ENCODE measurements at regions not wholly inside any gene's neighbourhood (a gene's known extent, or its start where the extent isn't known, plus 50 kb on each side); places are given as distances from the start of the nearest gene placed in this dataset.

DNA sequence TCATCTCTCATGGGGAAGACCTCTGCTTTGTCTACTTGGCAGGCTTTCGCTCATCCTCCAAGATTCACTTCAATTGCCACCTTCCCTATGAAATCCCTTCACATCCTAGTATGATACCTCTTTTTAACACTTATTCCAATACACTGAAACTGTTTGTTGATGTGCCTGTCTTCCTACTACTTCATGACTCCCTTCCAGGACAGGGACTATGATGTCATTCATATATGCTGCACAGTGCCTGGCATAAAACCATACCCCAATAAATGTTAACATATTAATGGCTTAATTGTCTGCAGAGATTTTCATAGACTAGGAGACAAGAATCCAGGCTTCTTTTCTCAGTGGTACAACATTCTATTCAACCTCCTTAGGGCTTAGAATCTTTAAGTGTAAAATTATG, 215.5 kb downstream of the ZNF608 start:
- no peak for TF ChIP-seq EZH2 (IDR thresholded peaks at IDR 0.05; ENCODE audit: borderline replicate concordance, low read depth, low read length, severe bottlenecking)
- TF ChIP-seq GATA2 (IDR thresholded peaks at IDR 0.05; ENCODE audit: insufficient read depth, insufficient read length, low read depth, low read length), result no peak
- no peak for TF ChIP-seq FOS (IDR thresholded peaks at IDR 0.05; ENCODE audit: borderline replicate concordance, insufficient read depth, low read length)
- TF ChIP-seq POLR2AphosphoS5 (IDR thresholded peaks at IDR 0.05; ENCODE audit: insufficient read depth, low read depth, low read length), result no peak
- TF ChIP-seq, protein P1, sequence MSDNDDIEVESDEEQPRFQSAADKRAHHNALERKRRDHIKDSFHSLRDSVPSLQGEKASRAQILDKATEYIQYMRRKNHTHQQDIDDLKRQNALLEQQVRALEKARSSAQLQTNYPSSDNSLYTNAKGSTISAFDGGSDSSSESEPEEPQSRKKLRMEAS (IDR thresholded peaks at IDR 0.05; ENCODE audit: insufficient read depth, insufficient read length), result no peak
- no peak for TF ChIP-seq JUN (IDR thresholded peaks at IDR 0.05; ENCODE audit: borderline replicate concordance, insufficient read depth, insufficient read length, low read depth)
- no peak overlapping the region for H3K9ac ChIP-seq (replicated peaks; ENCODE audit: extremely low read depth, insufficient read depth, low read length)
- CTCF ChIA-PET, result no interaction called here
- no peak for FAIRE-seq
- dilution Hi-C loops (cut with MboI; ENCODE audit: extremely low pct_ligation_motif_present, low sequenced_read_pairs), result no loop called here
- POLR2A ChIA-PET, result no interaction called here
- H3K9me1 ChIP-seq (replicated peaks; ENCODE audit: control insufficient read depth, extremely low read depth, insufficient read depth, low read length), result no peaks in the 10 kb centered on the region
- intact Hi-C loops (cut with micrococcal nuclease), result loop anchor here (10.0 kb wide), 1 partner anchor 414 kb away; no protein-coding TSS in a partner anchor
- no TSS peak for BruUV-seq (replicated peaks)
- H3K36me3 ChIP-seq (ENCODE audit: control insufficient read depth in 2 of 2, extremely low read depth in 1 of 2, insufficient read depth in 2 of 2, low read length in 2 of 2), result no peaks in the 10 kb centered on the region
- H3K4me3 ChIP-seq (replicated peaks in 1 of 3; ENCODE audit: insufficient read depth in 1 of 3, low read depth in 1 of 3, low read length in 3 of 3), result no peak overlapping the region
- H3K79me2 ChIP-seq (ENCODE audit: control insufficient read depth, insufficient read depth, low read length), result no peaks in the 10 kb centered on the region
- DNase-seq (ENCODE audit: low read depth, low spot score), result no peak
- H3K27ac ChIP-seq (ENCODE audit: insufficient read depth, low read depth, low read length), result no peak overlapping the region
- H3K9me3 ChIP-seq (replicated peaks; ENCODE audit: control insufficient read depth, insufficient read depth, low read length), result no peaks in the 10 kb centered on the region
- no peaks in the 10 kb centered on the region for H4K20me1 ChIP-seq (replicated peaks; ENCODE audit: control insufficient read depth, extremely low read depth, insufficient read depth, low read length)
- H3K4me1 ChIP-seq (ENCODE audit: control insufficient read depth, extremely low read depth, insufficient read depth, low read length), result peaks cover under 1% of the 10 kb centered on the region
- no peak overlapping the region for H2AFZ ChIP-seq (ENCODE audit: low read depth, low read length)
- H3K27me3 ChIP-seq (ENCODE audit: control insufficient read depth in 2 of 2, insufficient read depth in 2 of 2, low read length in 2 of 2), result peaks cover 0 to 2% of the 10 kb centered on the region in 2 experiments
- H3K4me2 ChIP-seq (ENCODE audit: insufficient read depth, low read length), result no peak overlapping the region

DNA sequence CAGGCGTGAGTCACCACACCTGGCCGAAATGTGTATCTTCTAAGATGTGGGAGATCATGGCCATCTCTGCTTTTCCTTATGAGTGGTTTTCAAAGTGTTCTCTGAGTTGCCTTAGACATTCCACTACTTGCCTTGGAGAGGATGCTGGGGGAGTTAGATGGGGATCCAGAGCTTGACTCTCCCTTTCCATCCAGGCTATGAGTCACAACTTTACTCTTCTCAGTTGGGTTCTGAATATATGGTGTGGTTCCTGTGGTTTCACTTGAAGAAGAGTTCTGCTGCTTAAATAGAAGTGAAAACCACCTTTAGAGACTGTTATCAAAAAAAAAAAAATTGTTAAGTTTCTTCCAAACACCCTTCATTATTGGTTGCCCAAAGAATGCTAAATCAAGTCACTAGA, 217.6 kb downstream of the ZNF608 start:
- TF ChIP-seq EZH2 (IDR thresholded peaks at IDR 0.05; ENCODE audit: borderline replicate concordance, low read depth, low read length, severe bottlenecking), result no peak
- CTCF ChIA-PET, result no interaction called here
- dilution Hi-C loops (cut with MboI; ENCODE audit: extremely low pct_ligation_motif_present, low sequenced_read_pairs), result no loop called here

More for the DNA sequence above, 217.6 kb downstream of the ZNF608 start:
- intact Hi-C loops (cut with micrococcal nuclease), result no loop called here
- Histone ChIP-seq H3K4me3 (replicated peaks in 1 of 3; ENCODE audit: insufficient read depth in 1 of 3, low read depth in 1 of 3, low read length in 3 of 3) (no peak overlapping the region), H3K27me3 (ENCODE audit: control insufficient read depth in 2 of 2, insufficient read depth in 2 of 2, low read length in 2 of 2) (peaks cover 0 to 2% of the 10 kb centered on the region in 2 experiments), H3K27ac (ENCODE audit: insufficient read depth, low read depth, low read length) (no peak overlapping the region), H3K79me2 (ENCODE audit: control insufficient read depth, insufficient read depth, low read length) (no peaks in the 10 kb centered on the region), H3K4me2 (ENCODE audit: insufficient read depth, low read length) (no peak overlapping the region), H3K4me1 (ENCODE audit: control insufficient read depth, extremely low read depth, insufficient read depth, low read length) (no peaks in the 10 kb centered on the region), H3K9ac (replicated peaks; ENCODE audit: extremely low read depth, insufficient read depth, low read length) (no peak overlapping the region), H2AFZ (ENCODE audit: low read depth, low read length) (no peak overlapping the region), H4K20me1 (replicated peaks; ENCODE audit: control insufficient read depth, extremely low read depth, insufficient read depth, low read length) (no peaks in the 10 kb centered on the region), H3K9me3 (replicated peaks; ENCODE audit: control insufficient read depth, insufficient read depth, low read length) (no peaks in the 10 kb centered on the region), H3K36me3 (ENCODE audit: control insufficient read depth in 2 of 2, extremely low read depth in 1 of 2, insufficient read depth in 2 of 2, low read length in 2 of 2) (no peaks in the 10 kb centered on the region), H3K9me1 (replicated peaks; ENCODE audit: control insufficient read depth, extremely low read depth, insufficient read depth, low read length) (no peaks in the 10 kb centered on the region)
- DNase-seq (ENCODE audit: low read depth, low spot score) (no peak), FAIRE-seq (no peak)
- POLR2A ChIA-PET, result no interaction called here
- BruUV-seq (replicated peaks), result no TSS peak

Measured in endothelial cell of umbilical vein (primary cell).